ENCODE measurements at regions not wholly inside any gene's neighbourhood (a gene's known extent, or its start where the extent isn't known, plus 50 kb on each side); places are given as distances from the start of the nearest gene placed in this dataset.

DNA sequence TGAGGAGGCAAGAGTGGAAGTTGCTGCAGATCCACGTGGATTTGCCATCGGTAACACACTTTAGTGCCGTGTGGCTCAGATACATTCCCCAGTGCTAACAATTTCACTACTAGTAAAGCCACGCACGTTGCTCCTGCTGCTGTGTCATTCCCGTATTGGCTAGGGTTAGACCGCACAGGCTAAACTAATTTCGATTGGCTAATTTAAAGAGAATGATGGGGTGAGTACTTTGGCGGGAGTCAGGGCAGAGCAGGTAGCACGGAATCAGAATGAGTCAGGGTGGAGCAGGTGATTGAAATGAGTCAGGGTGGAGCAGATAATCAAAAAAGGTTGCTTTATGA, 1337.5 kb downstream of the FSTL5 start:
- TF ChIP-seq, protein P1, sequence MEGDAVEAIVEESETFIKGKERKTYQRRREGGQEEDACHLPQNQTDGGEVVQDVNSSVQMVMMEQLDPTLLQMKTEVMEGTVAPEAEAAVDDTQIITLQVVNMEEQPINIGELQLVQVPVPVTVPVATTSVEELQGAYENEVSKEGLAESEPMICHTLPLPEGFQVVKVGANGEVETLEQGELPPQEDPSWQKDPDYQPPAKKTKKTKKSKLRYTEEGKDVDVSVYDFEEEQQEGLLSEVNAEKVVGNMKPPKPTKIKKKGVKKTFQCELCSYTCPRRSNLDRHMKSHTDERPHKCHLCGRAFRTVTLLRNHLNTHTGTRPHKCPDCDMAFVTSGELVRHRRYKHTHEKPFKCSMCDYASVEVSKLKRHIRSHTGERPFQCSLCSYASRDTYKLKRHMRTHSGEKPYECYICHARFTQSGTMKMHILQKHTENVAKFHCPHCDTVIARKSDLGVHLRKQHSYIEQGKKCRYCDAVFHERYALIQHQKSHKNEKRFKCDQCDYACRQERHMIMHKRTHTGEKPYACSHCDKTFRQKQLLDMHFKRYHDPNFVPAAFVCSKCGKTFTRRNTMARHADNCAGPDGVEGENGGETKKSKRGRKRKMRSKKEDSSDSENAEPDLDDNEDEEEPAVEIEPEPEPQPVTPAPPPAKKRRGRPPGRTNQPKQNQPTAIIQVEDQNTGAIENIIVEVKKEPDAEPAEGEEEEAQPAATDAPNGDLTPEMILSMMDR (IDR thresholded peaks at IDR 0.05; ENCODE audit: low read length) = no peak
- TF ChIP-seq EZH2 (optimal IDR thresholded peaks at IDR 0.05; ENCODE audit: low read depth, low read length) = no peak

All from MM.1S (cell line).